Calu3 (cell line): ENCODE measurements at regions not wholly inside any gene's neighbourhood (a gene's known extent, or its start where the extent isn't known, plus 50 kb on each side); places are given as distances from the start of the nearest gene placed in this dataset.

Experiments used
- BruUV-seq: library from RNA; stranded (reverse); fragments of 400-500 nt; replicated peaks from 2 replicates; lab custom pipeline; 2021; lab: Mats Ljungman, UMichigan
- CTCF ChIA-PET: fragments of 300-600 bp; sonication (Branson Sonifier 250); formaldehyde crosslinking; loops from one replicate; lab custom pipeline; 2022; ENCODE audit warnings: antibody characterized with exemption; lab: Charles Lee
- DNase-seq: peaks from one replicate; pipeline ENCODE4 v3.0.0; 2022
- H3K27ac Mint-ChIP-seq: one replicate; pipeline ENCODE4 v1.8.0; 2022; ENCODE audit warnings: mixed read lengths; ENCODE audit not compliant: unreplicated experiment
- H3K27me3 Mint-ChIP-seq: one replicate; pipeline ENCODE4 v1.8.0; 2022; ENCODE audit warnings: mixed read lengths; ENCODE audit not compliant: unreplicated experiment
- H3K36me3 Mint-ChIP-seq: one replicate; pipeline ENCODE4 v1.8.0; 2022; ENCODE audit warnings: mild to moderate bottlenecking, moderate library complexity, mixed read lengths; ENCODE audit not compliant: insufficient read depth, unreplicated experiment
- H3K4me1 Mint-ChIP-seq: one replicate; pipeline ENCODE4 v1.8.0; 2022; ENCODE audit warnings: mild to moderate bottlenecking, low read depth, mixed read lengths; ENCODE audit not compliant: unreplicated experiment
- H3K4me3 Mint-ChIP-seq: one replicate; pipeline ENCODE4 v1.8.0; 2022; ENCODE audit warnings: mild to moderate bottlenecking, low read depth, moderate library complexity, mixed read lengths; ENCODE audit not compliant: unreplicated experiment
- H3K9me3 Mint-ChIP-seq: one replicate; pipeline ENCODE4 v1.8.0; 2022; ENCODE audit warnings: low read depth, mixed read lengths; ENCODE audit not compliant: unreplicated experiment
- CTCF ChIP-seq: fragments of 200-600 bp; IDR thresholded peaks from one replicate; pipeline ENCODE4 v1.8.0; 2022; ENCODE audit warnings: antibody characterized with exemption; ENCODE audit not compliant: unreplicated experiment
- intact Hi-C: fragments of 100-400 bp; cut with micrococcal nuclease; formaldehyde crosslinking; loops from one replicate; pipeline ENCODE4 v1.10.0; 2022; ENCODE audit not compliant: unreplicated experiment

- H3K27me3 Mint-ChIP-seq, result no peaks in the 10 kb centered on the region
- no TSS peak for BruUV-seq
- no peak for TF ChIP-seq CTCF
- H3K27ac Mint-ChIP-seq, result no peak overlapping the region
- H3K9me3 Mint-ChIP-seq, result no peaks in the 10 kb centered on the region
- CTCF ChIA-PET, result no interaction called here
- no peaks in the 10 kb centered on the region for H3K36me3 Mint-ChIP-seq
- DNase-seq, result no peak
- H3K4me3 Mint-ChIP-seq, result no peak overlapping the region
- no peaks in the 10 kb centered on the region for H3K4me1 Mint-ChIP-seq
- intact Hi-C loops, result no loop called here
Observed at GRCh38 chr6:140590641-140591040, 1216.2 kb upstream of the CITED2 start.

GRCh38 chr6:140586426-140587061 is 1212.1 kb upstream of the CITED2 start:
- no peaks in the 10 kb centered on the region for H3K4me1 Mint-ChIP-seq
- no peak overlapping the region for H3K27ac Mint-ChIP-seq
- no peaks in the 10 kb centered on the region for H3K27me3 Mint-ChIP-seq
- H3K9me3 Mint-ChIP-seq, result no peaks in the 10 kb centered on the region
- no TSS peak for BruUV-seq
- H3K4me3 Mint-ChIP-seq, result no peak overlapping the region
- CTCF ChIA-PET, result no interaction called here
- TF ChIP-seq CTCF, result no peak
- no peak for DNase-seq
- intact Hi-C loops, result loop anchor here (5.0 kb wide), 1 partner anchor 369 kb away; no protein-coding TSS in a partner anchor
- H3K36me3 Mint-ChIP-seq, result no peaks in the 10 kb centered on the region

GRCh38 chr6:140581601-140582000 is 1207.2 kb upstream of the CITED2 start:
- H3K9me3 Mint-ChIP-seq, result no peaks in the 10 kb centered on the region
- no peaks in the 10 kb centered on the region for H3K36me3 Mint-ChIP-seq
- CTCF ChIA-PET, result no interaction called here
- no peak for DNase-seq
- intact Hi-C loops, result no loop called here
- H3K4me3 Mint-ChIP-seq, result no peak overlapping the region
- no peaks in the 10 kb centered on the region for H3K27me3 Mint-ChIP-seq
- H3K4me1 Mint-ChIP-seq, result no peaks in the 10 kb centered on the region
- no TSS peak for BruUV-seq
- no peak overlapping the region for H3K27ac Mint-ChIP-seq
- TF ChIP-seq CTCF, result no peak

- intact Hi-C loops, result no loop called here
- no peak for TF ChIP-seq CTCF
- CTCF ChIA-PET, result no interaction called here
- Mint-ChIP-seq H3K9me3 (no peaks in the 10 kb centered on the region), H3K36me3 (no peaks in the 10 kb centered on the region), H3K27ac (no peak overlapping the region), H3K4me1 (no peaks in the 10 kb centered on the region), H3K4me3 (no peak overlapping the region), H3K27me3 (no peaks in the 10 kb centered on the region)
- BruUV-seq, result no TSS peak
- DNase-seq, result no peak
Observed at GRCh38 chr6:140579918-140580317, 1205.5 kb upstream of the CITED2 start.
